HTR-8/SVneo (cell line): ENCODE measurements at regions not wholly inside any gene's neighbourhood (a gene's known extent, or its start where the extent isn't known, plus 50 kb on each side); places are given as distances from the start of the nearest gene placed in this dataset.

Source experiments
- DNase-seq: peaks from one replicate; pipeline ENCODE4 v3.0.0; 2011; ENCODE audit warnings: low spot score, mixed read lengths; ENCODE audit not compliant: insufficient read length
- FAIRE-seq: peaks from 2 replicates; lab custom pipeline; 2011; peaks lifted over from hg19 to GRCh38; lab: Jason Lieb, UNC

GRCh38 chr13:95352486-95352885 lies 51.2 kb upstream of the ABCC4 start:
- DNase-seq, result no peak

DNA sequence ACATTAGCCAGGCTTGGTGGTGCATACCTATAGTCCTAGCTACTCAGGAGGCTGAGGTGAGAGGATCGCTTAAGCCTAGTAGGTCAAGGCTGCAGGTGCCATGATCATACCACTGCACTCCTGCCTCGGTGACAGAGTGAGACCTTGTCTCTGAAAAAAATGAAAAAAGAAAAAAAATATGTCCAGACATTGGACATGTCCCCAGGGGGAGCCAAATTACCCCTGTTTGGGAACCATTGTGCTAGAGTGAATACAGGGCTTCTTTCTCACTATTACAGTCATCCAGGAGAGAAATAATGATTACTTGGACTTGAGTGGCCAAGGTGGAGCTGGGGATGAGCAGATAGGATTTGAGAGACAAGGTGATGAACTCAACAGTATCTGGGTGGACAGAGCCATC lies 52.9 kb upstream of the ABCC4 start:
- no peak for DNase-seq

More at GRCh38 chr13:95352486-95352885, 51.2 kb upstream of the ABCC4 start:
- no peak for FAIRE-seq

GRCh38 chr13:95354680-95355487 lies 53.6 kb upstream of the ABCC4 start:
- no peak for FAIRE-seq

More for the DNA sequence above, 52.9 kb upstream of the ABCC4 start:
- no peak for FAIRE-seq

GRCh38 chr13:95355494-95355893 lies 54.2 kb upstream of the ABCC4 start:
- DNase-seq (peak; percentile 31), FAIRE-seq (no peak)

More at GRCh38 chr13:95354680-95355487, 53.6 kb upstream of the ABCC4 start:
- no peak for DNase-seq

- DNase-seq, result no peak
- no peak for FAIRE-seq
Observed at GRCh38 chr13:95356916-95357315, 55.7 kb upstream of the ABCC4 start.

DNA sequence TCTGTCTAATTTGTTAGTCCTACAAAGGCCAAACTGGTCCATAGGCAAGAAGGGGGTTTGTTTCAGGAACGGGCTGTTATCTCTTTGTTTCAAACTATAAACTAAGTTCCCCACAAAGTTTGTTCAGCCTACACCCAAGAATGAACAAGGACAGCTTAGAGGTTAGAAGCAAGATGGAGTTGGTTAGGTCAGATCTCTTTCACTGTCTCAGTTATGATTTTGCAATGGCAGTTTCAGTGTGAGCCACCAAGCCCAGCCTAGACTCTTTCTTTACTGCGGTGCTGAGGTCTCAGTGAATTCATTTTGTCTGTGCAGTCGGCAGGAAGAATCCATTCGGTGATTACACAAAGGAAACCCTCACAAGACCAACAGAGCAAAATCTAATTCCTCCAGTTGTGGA lies 56.6 kb upstream of the ABCC4 start:
- no peak for FAIRE-seq
- no peak for DNase-seq

- FAIRE-seq, result no peak
- no peak for DNase-seq
Observed at GRCh38 chr13:95360052-95360451, 58.8 kb upstream of the ABCC4 start.

DNA sequence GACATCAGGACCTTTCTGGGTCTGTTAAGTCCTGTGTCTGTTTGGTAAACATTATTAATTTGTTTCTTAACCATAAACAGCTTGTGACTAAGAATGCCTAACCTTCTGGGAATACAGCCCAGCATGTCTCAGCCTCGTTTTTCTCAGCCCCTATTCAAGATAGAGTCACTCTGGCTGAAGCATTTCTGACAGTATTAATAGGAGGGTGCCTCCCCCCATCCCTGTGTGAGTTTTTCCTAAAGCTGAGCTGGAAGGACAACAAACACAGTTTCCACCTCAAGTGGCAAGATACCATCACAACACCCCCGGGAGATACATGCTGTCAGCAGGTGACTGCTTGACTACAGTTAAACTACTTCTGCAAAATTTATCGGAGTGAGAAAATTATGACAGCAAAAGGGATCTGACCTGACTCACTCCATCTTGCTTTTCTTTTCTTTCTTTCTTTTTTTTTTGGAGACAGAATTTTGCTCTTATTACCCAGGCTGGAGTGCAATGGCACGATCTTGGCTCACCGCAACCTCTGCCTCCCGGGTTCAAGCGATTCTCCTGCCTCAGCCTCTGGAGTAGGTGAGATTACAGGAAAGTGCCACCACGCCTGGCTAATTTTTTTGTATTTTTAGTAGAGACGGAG lies 59.3 kb upstream of the ABCC4 start:
- FAIRE-seq (no peak), DNase-seq (no peak)

- no peak for FAIRE-seq
- DNase-seq, result no peak
Observed at GRCh38 chr13:95361686-95362085, 60.4 kb upstream of the ABCC4 start.

DNA sequence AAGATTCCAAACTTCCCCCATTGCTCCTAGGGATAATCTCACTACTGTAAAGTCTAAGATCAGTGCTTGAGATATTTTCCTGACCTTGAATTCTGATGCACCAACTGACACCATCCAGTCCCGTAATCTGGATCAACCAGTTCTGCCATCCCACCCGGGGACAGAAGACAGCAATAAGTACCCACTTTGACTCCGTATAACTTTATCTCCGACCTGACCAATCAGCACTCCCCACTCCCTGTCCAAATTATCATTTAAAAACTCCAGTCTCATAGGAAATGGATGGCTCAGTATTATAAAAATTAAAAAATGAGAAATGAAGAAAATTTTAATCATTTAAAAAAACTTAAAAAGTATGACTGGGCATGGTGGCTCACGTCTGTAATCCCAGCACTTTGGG lies 61.4 kb upstream of the ABCC4 start:
- FAIRE-seq (no peak), DNase-seq (no peak)

DNA sequence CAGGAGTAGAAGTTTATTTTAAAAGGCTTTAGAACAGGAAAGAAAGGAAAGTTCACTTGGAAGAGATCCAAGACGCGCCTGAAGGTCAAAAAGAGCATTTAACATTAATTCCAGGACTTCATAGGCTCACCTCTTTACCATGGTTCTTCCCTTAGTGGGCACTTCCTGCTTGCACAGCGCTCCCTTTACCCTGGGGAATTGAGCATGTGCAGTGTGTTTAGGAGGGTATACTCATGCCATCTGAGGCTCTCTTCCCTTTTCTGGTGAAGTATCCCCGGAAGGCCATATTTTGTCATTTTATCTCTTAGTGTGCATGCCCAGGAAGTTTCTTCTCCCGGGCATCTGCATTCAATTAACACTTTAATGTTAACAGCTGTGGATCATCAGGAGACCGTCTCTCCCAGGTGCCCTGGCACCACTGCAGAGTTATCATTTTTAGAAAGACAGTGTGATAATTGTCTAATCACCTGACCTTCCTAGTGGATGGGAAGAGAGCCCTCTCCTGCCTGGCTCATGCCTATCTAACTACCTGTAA lies 66.1 kb upstream of the ABCC4 start:
- FAIRE-seq (no peak), DNase-seq (no peak)

DNA sequence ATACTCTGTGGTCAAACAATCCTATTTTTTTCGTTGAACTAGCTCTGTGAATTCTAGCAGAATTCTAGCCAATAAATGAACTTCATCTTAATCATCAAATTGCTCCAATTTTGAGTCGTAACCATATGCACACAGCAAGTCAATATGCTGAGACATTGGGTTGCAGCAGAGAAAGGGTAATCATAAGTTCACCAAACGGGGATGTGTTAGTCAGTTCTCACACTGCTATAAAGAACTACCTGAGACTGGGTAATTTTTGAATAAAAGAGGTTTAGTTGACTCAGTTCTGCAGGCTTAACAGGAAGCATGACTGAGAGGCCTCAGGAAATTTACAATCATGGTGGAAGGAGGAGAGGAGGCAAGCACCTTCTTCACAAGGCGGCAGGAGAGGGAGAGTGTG lies 67.7 kb upstream of the ABCC4 start:
- DNase-seq, result no peak
- no peak for FAIRE-seq

- DNase-seq, result no peak
- FAIRE-seq, result no peak
Observed at GRCh38 chr13:95375706-95376105, 74.5 kb upstream of the ABCC4 start.

DNA sequence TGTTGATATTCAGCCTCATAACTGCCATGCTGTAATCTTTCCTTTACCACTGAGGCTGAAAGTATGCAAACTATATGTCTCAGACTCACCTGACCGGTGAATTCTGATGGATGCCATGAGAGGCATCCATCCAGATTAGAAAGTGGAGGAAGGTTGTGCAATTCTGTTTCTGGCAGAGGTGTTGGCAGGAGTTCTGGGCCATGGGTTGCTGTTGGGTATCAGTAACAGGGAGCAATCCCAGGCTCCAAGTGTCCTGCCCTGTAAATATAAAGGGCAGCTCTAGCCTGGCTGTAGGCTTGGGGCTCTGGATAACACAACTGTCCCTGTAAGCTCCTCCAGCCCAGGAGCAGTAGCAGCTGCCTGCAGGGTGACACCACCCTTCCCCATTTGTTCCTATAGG lies 77.4 kb upstream of the ABCC4 start:
- FAIRE-seq (no peak), DNase-seq (no peak)

- peak; percentile 53 for DNase-seq
- FAIRE-seq, result no peak
Observed at GRCh38 chr13:95380468-95381211, 79.4 kb upstream of the ABCC4 start.

DNA sequence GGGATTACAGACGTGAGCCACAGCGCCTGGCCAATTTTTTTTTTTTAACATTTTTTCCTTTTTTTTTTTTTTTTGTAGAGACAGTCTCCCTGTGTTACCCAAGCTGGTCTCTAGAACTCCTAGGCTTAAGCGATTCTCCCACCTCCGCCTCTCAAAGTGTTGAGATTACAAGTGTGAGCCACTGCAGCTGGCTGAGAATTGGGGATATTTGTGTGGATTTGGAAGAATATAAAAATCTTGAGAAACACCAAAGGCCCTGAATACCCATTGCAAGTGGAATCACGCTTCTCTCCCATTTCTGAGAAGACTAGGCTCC lies 79.9 kb upstream of the ABCC4 start:
- FAIRE-seq (no peak), DNase-seq (no peak)

DNA sequence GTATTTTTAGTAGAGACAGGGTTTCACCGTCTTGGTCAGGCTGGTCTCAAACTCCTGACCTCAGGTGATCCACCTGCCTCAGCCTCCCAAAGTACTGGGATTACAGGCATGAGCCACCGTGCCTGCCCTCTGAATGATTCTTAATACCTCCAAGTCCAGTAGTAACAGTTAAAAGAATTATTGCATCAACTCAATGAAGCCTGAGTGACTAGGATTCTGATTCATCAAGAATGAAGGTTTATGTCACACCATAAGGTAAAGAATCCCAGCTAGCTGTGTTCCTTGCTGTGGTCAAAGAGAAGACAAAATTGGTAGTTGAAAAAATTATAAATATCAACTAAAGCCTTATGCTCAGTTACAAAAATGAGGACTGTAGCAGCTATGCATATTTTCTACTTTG lies 81.2 kb upstream of the ABCC4 start:
- DNase-seq (no peak), FAIRE-seq (no peak)

DNA sequence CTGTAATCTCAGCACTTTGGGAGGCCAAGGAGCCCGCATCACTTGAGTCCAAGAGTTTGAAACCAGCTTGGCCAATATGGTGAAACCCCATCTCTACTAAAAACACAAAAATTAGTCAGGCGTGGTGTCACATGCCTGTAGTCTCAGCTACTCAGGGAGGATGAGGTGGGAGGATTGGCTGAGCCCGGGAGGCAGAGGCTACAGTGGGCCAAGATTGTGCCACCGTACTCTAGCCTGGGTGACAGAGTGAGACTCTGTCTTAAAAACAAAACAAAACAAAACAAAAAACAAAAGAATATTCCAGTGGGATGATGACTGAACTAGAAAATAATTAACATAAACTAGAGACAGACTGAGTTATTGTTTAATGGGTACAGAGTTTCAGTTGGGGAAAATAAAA lies 81.7 kb upstream of the ABCC4 start:
- DNase-seq, result no peak
- FAIRE-seq, result no peak

- FAIRE-seq (no peak), DNase-seq (no peak)
Observed at GRCh38 chr13:95385373-95385772, 84.1 kb upstream of the ABCC4 start.

DNA sequence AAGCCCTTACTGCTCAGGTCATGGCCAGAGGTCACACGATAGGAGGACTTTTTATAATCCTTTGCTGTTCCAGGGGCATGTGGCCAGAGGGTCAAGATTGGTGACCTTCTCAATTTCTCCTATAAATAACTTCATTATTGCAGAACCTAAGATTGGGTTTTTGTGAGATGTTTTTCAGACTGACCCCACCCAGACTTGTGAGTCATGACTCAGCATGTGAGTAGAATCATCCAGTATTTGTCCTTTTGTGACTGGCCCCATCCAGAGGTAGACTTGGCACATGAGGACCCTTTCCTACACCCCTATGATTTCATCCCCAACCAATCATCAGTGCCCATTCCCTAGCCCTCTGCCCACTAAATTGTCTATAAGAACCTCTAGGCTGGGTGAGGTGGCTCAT lies 84.5 kb upstream of the ABCC4 start:
- DNase-seq, result no peak
- no peak for FAIRE-seq

DNA sequence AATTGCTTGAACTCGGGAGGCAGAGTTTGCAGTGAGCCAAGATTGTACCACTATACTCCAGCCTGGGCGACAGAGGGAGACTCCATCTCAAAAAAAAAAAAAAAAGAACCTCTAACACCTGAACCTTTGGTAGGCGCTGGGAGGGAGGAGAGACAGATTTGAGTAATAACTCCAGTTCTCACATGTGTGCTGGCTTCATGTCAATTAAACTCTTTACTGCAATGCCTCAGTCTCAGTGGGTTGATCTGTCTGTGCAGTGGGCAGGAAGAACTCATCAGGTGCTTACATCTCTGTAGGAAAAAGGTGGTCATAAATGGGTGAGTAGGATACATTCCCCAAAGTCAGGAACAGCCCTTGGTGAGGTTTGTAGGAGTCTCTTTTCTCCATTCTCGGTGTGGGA lies 85.1 kb upstream of the ABCC4 start:
- FAIRE-seq (no peak), DNase-seq (no peak)
